GM18858 (cell line): ENCODE measurements at regions not wholly inside any gene's neighbourhood (a gene's known extent, or its start where the extent isn't known, plus 50 kb on each side); places are given as distances from the start of the nearest gene placed in this dataset.
"Not testable (repeated sequence)": the region's sequence is repeated elsewhere in the genome, so short reads cannot be mapped to it uniquely, and the experiment has no call there.

Experiments
- ATAC-seq: cut with Tn5 transposase; IDR thresholded peaks from one replicate; pipeline ENCODE4 v1.9.1; 2021; ENCODE audit not compliant: unreplicated experiment

- ATAC-seq, result no peak
These were observed 247.2 kb upstream of the CTBP2 start for GRCh38 chr10:125407557-125407956.

GRCh38 chr10:125407000-125407502, 246.7 kb upstream of the CTBP2 start:
- ATAC-seq, result no peak

GRCh38 chr10:125404902-125405301, 244.5 kb upstream of the CTBP2 start:
- not testable (repeated sequence) for ATAC-seq

GRCh38 chr10:125401462-125401861, 241.1 kb upstream of the CTBP2 start:
- ATAC-seq, result no peak

DNA sequence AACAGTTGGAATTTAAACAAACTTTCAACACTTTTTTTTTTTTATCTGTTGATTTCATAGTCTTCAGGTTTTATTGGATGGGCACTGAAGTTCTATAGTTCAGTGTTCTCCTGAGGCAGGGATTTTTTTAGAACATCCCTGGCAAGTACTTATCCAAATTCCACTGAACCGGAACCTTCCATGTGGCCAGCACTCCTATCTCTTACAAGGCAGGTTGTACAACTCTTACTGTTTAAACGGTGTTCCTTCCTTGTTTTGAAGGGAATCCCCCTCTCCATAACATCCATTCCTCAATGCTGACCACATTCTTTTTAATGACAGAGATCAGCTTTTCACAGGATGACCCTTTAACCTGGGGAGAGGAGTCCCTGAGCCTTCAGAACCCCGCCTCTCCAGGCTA, 238.9 kb upstream of the CTBP2 start:
- ATAC-seq, result no peak

DNA sequence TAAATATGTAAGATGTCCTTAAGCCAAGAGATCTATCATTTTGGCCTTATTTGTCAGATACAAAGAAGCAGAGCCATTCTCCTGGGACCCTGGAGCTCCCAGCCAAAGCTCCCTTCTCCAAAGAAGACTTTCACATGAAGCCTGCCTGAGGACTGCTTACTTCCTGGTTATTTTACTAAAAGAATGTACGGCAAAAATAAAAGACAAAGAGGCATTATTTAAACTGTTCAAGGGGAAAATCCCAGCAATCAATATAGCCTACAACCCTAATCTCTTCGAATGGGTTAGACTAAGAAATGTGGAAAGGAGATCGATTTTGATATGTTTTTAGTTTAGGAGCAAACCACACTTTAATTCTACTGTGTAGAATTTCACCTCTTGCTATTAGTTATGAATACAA, 237.9 kb upstream of the CTBP2 start:
- ATAC-seq, result no peak

DNA sequence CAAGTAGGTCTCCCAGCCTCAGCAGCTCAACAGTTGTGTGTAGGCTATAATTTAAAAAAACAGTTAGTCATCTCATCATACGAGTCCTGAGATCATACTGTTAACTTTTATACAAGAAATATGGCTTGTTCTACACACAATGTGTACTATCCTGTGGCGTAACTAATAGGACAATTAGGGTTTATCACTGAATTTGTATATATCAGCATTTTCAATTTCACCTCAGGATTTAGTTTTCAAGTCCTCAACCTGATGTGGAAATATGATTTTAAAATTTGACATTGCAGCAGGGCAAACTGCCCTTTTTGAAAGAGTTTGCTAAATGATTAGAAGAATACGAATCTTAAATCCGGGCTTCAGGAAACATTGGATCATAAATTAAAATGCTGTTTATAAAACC, 237.2 kb upstream of the CTBP2 start:
- no peak for ATAC-seq

GRCh38 chr10:125396676-125397075, 236.3 kb upstream of the CTBP2 start:
- no peak for ATAC-seq

DNA sequence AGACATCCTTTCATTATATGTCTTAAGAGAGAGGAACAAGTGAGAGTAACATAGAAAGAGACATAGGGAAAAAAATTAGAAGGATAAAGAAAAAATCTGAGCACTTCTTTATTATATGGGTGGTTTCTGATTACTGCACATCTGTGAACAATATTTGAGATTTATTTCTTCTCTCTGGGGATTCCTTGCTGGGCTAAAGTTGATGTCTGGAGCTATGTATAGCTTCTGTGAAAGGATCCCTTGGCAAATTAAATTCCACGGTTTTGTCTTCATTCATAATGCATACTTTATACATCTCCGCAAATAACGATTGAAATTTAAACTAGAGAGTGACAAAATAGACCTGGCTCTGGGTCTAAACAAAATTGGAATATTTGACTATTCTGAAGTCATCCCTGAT, 232.2 kb upstream of the CTBP2 start:
- no peak for ATAC-seq

DNA sequence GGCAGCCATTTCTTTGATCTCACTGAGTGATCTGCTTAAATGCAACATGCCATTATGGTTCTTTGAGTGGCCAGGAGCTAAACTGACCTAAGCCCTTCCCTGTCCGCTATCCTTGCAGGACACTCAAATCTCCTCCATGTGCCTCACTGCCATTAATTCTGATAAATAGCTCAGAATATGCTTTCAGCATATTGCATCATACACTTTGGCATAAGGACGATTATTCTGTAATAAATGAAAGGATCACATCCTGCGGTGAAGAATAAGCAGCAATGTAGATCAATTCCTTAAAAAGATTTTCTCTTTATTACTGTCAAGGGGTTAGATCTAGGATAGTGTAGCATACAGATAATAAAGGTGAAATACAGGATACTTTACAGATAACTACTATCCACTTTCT, 231.8 kb upstream of the CTBP2 start:
- no peak for ATAC-seq

- no peak for ATAC-seq
These were observed 229.3 kb upstream of the CTBP2 start for GRCh38 chr10:125389648-125390047.

GRCh38 chr10:125379592-125379991, 219.2 kb upstream of the CTBP2 start:
- ATAC-seq, result no peak

GRCh38 chr10:125377368-125377767, 217.0 kb upstream of the CTBP2 start:
- no peak for ATAC-seq

- ATAC-seq, result no peak
These were observed 214.8 kb upstream of the CTBP2 start for GRCh38 chr10:125375210-125375609.

DNA sequence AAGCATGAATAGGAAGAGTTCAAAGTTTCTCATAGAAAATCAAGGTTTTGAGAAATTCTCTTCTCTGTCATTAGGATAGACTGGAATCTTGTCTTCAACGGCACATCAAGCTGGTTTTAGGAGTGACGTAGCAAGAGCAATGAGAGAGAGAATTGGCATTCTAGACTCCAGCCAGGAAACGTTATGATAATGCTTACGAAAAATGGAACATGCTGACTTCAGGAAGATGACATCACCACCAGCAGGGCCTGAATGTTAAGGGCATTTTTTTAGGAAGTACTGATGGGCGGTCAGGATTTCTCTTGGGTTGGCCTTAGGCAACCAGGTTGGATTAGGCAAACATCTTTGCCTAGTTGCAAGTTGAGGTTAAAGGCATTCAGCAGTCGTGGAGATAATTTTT, 213.2 kb upstream of the CTBP2 start:
- no peak for ATAC-seq

DNA sequence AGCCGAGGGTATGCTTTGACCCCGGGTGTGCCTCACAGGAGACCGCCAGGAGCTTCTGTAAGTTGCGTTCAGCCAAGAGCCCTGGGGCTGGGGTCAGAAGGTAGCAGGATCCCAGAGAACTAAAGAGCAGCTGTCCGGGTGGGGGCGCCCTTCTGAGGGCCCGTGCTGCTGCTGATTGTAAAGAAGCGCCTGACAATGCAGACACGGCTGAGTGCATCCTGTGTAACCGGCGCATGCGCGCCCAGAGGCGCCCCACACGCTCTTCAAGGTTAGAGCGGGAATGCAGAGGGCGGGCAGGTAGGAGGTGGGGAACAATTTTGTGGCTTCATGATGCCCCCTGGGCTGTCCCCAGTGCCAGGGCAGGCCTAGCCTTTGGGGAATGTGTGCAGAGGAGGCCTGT, 210.2 kb upstream of the CTBP2 start:
- no peak for ATAC-seq

- no peak for ATAC-seq
These were observed 209.3 kb upstream of the CTBP2 start for GRCh38 chr10:125369382-125370326.

DNA sequence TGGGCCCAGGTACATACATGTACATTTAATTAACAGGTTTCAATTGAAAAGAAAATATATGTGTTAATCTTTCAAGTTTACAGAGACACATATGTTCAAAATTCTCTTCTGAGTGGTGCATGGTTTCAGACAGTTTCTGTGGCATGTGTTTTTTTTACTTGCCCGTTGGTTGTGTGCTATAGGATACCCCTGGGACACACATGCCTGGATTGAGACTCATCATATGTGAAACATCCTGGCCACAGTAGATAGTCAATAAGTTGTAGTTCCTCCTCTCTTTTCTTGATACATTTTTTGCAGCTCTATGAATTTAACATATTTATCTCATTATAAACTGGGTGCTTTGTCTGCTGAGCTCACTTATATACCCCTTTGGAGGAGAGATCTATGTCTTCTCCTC, 207.8 kb upstream of the CTBP2 start:
- no peak for ATAC-seq

- no peak for ATAC-seq
These were observed 203.4 kb upstream of the CTBP2 start for GRCh38 chr10:125363791-125364190.

DNA sequence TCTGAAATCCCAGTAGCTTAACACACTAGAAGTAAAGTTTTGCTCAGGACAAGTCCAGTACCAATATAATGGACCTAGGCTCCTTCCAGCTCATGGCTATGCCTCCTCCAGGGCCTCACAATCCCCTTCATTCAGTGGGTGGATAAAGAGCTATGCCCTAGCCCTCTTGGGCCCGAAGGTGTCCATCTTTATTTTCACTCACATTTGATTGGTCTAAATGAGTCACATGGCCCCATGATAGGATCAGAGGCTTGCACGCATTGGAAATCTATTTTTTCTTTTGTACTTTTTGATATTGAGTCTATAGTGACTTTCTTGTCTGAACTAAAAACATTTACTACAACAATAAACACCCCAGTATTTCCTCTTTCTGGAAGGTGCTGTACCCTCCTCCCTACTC, 202.6 kb upstream of the CTBP2 start:
- ATAC-seq, result no peak

- no peak for ATAC-seq
These were observed 199.0 kb upstream of the CTBP2 start for GRCh38 chr10:125359401-125359800.

DNA sequence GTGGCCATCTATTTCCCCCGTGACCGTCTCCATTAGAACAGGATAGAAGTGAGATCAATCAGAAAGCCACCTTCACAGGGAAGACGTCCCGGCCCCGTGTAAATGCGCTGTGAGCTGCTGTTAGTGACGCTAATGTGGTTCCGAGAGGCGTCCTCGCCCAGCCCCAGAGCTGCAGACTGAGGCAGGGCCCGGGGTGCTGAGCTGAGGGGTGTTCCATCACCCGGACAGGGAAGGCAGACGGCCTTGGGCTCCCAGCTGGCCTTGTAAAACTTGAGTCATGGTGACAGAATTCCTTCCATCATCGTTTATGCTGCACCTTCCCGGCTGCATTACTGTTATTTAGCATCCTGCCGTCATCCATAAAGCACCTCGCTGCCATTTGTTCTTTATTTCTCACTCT, 195.3 kb upstream of the CTBP2 start:
- ATAC-seq, result no peak

GRCh38 chr10:125350519-125350918, 190.2 kb upstream of the CTBP2 start:
- no peak for ATAC-seq
